GM12878 (cell line): ENCODE measurements at regions not wholly inside any gene's neighbourhood (a gene's known extent, or its start where the extent isn't known, plus 50 kb on each side); places are given as distances from the start of the nearest gene placed in this dataset.
"Not testable (repeated sequence)": the region's sequence is repeated elsewhere in the genome, so short reads cannot be mapped to it uniquely, and the experiment has no call there.

Source experiments
- ATAC-seq: fragments of 200-7000 bp; cut with Tn5 transposase; 3 replicates; pipeline ENCODE4 v1.9.1; 2020; ENCODE audit warnings: mild to moderate bottlenecking, moderate library complexity
- BruUV-seq: library from RNA; stranded (reverse); fragments of 400-500 nt; replicated peaks from 2 replicates; lab custom pipeline; 2021; lab: Mats Ljungman, UMichigan
- CTCF ChIA-PET: fragments of 300-600 bp; sonication (Branson Sonifier 250); formaldehyde crosslinking; extraction: SDS; loops from one replicate; lab custom pipeline; 2021; ENCODE audit warnings: inconsistent platforms; lab: Yijun Ruan, JAX
- POLR2A ChIA-PET: fragments of 350-600 bp; formaldehyde crosslinking; extraction: SDS; loops from one replicate; lab custom pipeline; 2021; ENCODE audit warnings: inconsistent platforms; lab: Charles Lee
- RAD21 ChIA-PET: fragments of 300-600 bp; sonication (Branson Sonifier 250); formaldehyde crosslinking; loops from one replicate; lab custom pipeline; 2023; ENCODE audit warnings: antibody characterized with exemption; ENCODE audit not compliant: unreplicated experiment; lab: Charles Lee
- SMC1A ChIA-PET: fragments of 300-600 bp; sonication (Branson Sonifier 250); formaldehyde crosslinking; loops from one replicate; lab custom pipeline; 2023; ENCODE audit not compliant: unreplicated experiment, uncharacterized antibody; lab: Charles Lee
- DNase-seq: peaks from one replicate; pipeline ENCODE4 v3.0.0-alpha.2; 2011; ENCODE audit warnings: low read depth, low spot score
- FAIRE-seq: peaks from 3 replicates; lab custom pipeline; 2011; peaks lifted over from hg19 to GRCh38; lab: Jason Lieb, UNC
- H2AFZ ChIP-seq: 2 replicates; pipeline ENCODE4 v1.6.0; 2011; ENCODE audit warnings: low read depth, low read length, control low read depth; ENCODE audit not compliant: control insufficient read depth
- H3K27ac ChIP-seq: 2 replicates; pipeline ENCODE4 v1.5.1; 2011; ENCODE audit warnings: control low read depth; ENCODE audit not compliant: control insufficient read depth, insufficient read depth
- H3K27me3 ChIP-seq, 2 experiments: replicated peaks in 1 of 2; 2 replicates each; pipeline versions ENCODE4 v1.6.0 to v1.6.1; 2011; ENCODE audit warnings: low read length in 1 of 2; ENCODE audit not compliant: control insufficient read depth in 2 of 2, insufficient read depth in 2 of 2
- H3K36me3 ChIP-seq, 2 experiments: 2 replicates each; pipeline ENCODE4 v1.5.1; 2011; ENCODE audit warnings: low read length in 1 of 2; ENCODE audit not compliant: control insufficient read depth in 2 of 2, insufficient read depth in 2 of 2
- H3K4me1 ChIP-seq: 2 replicates; pipeline ENCODE4 v1.6.1; 2011; ENCODE audit warnings: mild to moderate bottlenecking, low read length, moderate library complexity, mixed read lengths; ENCODE audit not compliant: control insufficient read depth, insufficient read depth
- H3K4me2 ChIP-seq: 2 replicates; pipeline ENCODE4 v1.6.0; 2011; ENCODE audit warnings: control low read depth; ENCODE audit not compliant: control insufficient read depth, insufficient read depth
- H3K4me3 ChIP-seq: fragments of 200-600 bp; sonication (generic); 2 replicates; pipeline ENCODE4 v1.5.1; 2016
- H3K79me2 ChIP-seq: 2 replicates; pipeline ENCODE4 v1.6.0; 2011; ENCODE audit warnings: low read length; ENCODE audit not compliant: control insufficient read depth, insufficient read depth
- H3K9ac ChIP-seq: 2 replicates; pipeline ENCODE4 v1.8.0; 2011; ENCODE audit warnings: low read length, control low read depth, mixed read lengths; ENCODE audit not compliant: control insufficient read depth, insufficient read depth
- H3K9me3 ChIP-seq: replicated peaks from 3 replicates; pipeline ENCODE4 v1.5.1; 2011; ENCODE audit warnings: mild to moderate bottlenecking, low read length; ENCODE audit not compliant: control insufficient read depth, insufficient read depth
- H4K20me1 ChIP-seq: 2 replicates; pipeline ENCODE4 v1.6.0; 2011; ENCODE audit not compliant: control insufficient read depth, insufficient read depth
- CBFB ChIP-seq: IDR thresholded peaks from 2 replicates; pipeline ENCODE4 v1.6.1; 2016; ENCODE audit warnings: antibody characterized with exemption, low read depth
- CHD4 ChIP-seq: fragments of 200-600 bp; sonication (generic); IDR thresholded peaks from 2 replicates; pipeline ENCODE4 v1.6.1; 2016; ENCODE audit warnings: mild to moderate bottlenecking
- E2F4 ChIP-seq: IDR thresholded peaks from 2 replicates; pipeline ENCODE4 v1.6.1; 2012; ENCODE audit warnings: low read depth, low read length, improper control_type of control experiment
- EED ChIP-seq: sonication (generic); IDR thresholded peaks from 2 replicates; pipeline ENCODE4 v1.6.1; 2016; ENCODE audit warnings: antibody characterized with exemption, low read depth
- ELK1 ChIP-seq: IDR thresholded peaks from 2 replicates; pipeline ENCODE4 v1.6.1; 2012; ENCODE audit warnings: low read depth, low read length, improper control_type of control experiment
- IRF5 ChIP-seq: fragments of 450-650 bp; IDR thresholded peaks from 2 replicates; pipeline ENCODE4 v1.6.1; 2017; ENCODE audit warnings: borderline replicate concordance
- JUND ChIP-seq: IDR thresholded peaks from 2 replicates; pipeline ENCODE4 v1.6.1; 2012; ENCODE audit warnings: low read depth, mild to moderate bottlenecking, low read length, improper control_type of control experiment, moderate library complexity
- LARP7 ChIP-seq: fragments of 450-650 bp; IDR thresholded peaks from 2 replicates; pipeline ENCODE4 v1.6.1; 2017; ENCODE audit warnings: mild to moderate bottlenecking
- MEF2A ChIP-seq: IDR thresholded peaks from 2 replicates; pipeline ENCODE4 v1.6.1; 2011; ENCODE audit warnings: low read depth, mild to moderate bottlenecking, low read length, moderate library complexity; ENCODE audit not compliant: insufficient read depth
- MEF2B ChIP-seq: fragments of 450-650 bp; IDR thresholded peaks from 2 replicates; pipeline ENCODE4 v1.6.1; 2018; ENCODE audit warnings: mild to moderate bottlenecking, moderate library complexity; ENCODE audit not compliant: partially characterized antibody, poor library complexity, severe bottlenecking
- MYC ChIP-seq: IDR thresholded peaks from 2 replicates; pipeline ENCODE4 v1.6.1; 2011; ENCODE audit warnings: mild to moderate bottlenecking, low read length, moderate library complexity, inconsistent platforms; ENCODE audit not compliant: insufficient read depth, insufficient replicate concordance, insufficient read length, severe bottlenecking
- NR2F1 ChIP-seq: fragments of 450-650 bp; conservative IDR thresholded peaks from 2 replicates; pipeline ENCODE4 v1.6.1; 2017; ENCODE audit warnings: mild to moderate bottlenecking
- PML ChIP-seq: IDR thresholded peaks from 2 replicates; pipeline ENCODE4 v1.6.1; 2012; ENCODE audit warnings: low read length, inconsistent platforms
- RUNX3 ChIP-seq: IDR thresholded peaks from 2 replicates; pipeline ENCODE4 v1.6.1; 2012; ENCODE audit warnings: low read length, inconsistent platforms
- ZNF207 ChIP-seq: fragments of 450-650 bp; IDR thresholded peaks from 2 replicates; pipeline ENCODE4 v1.6.1; 2014; ENCODE audit warnings: antibody characterized with exemption, mild to moderate bottlenecking, borderline replicate concordance
- ZNF217 ChIP-seq: fragments of 450-650 bp; IDR thresholded peaks from 2 replicates; pipeline ENCODE4 v1.6.1; 2017; ENCODE audit warnings: antibody characterized with exemption, mild to moderate bottlenecking
- WGBS: methylation state at CpG from one replicate; pipeline ENCODE4 v1.1.6; 2016; ENCODE audit warnings: low lambda C conversion rate; ENCODE audit not compliant: insufficient replicate concordance, insufficient coverage; ENCODE audit errors: missing lambda C conversion rate; 5-methylcytosine and 5-hydroxymethylcytosine counted together
- in situ Hi-C: fragments of 300-500 bp; cut with MboI; formaldehyde crosslinking; loops from 9 replicates; pipeline ENCODE4 v1.14.3; 2018; ENCODE audit warnings: mixed read lengths
- intact Hi-C: fragments of 100-400 bp; cut with micrococcal nuclease; formaldehyde crosslinking; loops from one replicate; pipeline ENCODE4 v1.14.2; 2022; ENCODE audit not compliant: unreplicated experiment

- CTCF ChIA-PET, H3K79me2 ChIP-seq, H3K4me2 ChIP-seq, H3K9me3 ChIP-seq, H2AFZ ChIP-seq, ATAC-seq, H3K27me3 ChIP-seq, intact Hi-C loops, FAIRE-seq, H3K36me3 ChIP-seq, POLR2A ChIA-PET, DNase-seq, BruUV-seq, H3K4me3 ChIP-seq, H3K4me1 ChIP-seq, H4K20me1 ChIP-seq, in situ Hi-C loops, H3K9ac ChIP-seq, H3K27ac ChIP-seq: not testable (repeated sequence)
- SMC1A ChIA-PET: interaction anchor here (2.6 kb wide), 1 partner anchor 11 kb away, joined by 7 read pairs; no protein-coding TSS in a partner anchor
- WGBS: 61% methylated on average over 3 of the region's 3 CpGs
- RAD21 ChIA-PET: interaction anchor here (7.4 kb wide), 1 partner anchor 189 kb away, joined by 50 read pairs; no protein-coding TSS in a partner anchor
Observed at GRCh38 chr12:123047892-123048291, 67.4 kb downstream of the ARL6IP4 start.

- intact Hi-C loops: no loop called here
- Histone ChIP-seq H2AFZ (no peak overlapping the region), H3K79me2 (no peaks in the 10 kb centered on the region), H3K36me3 (no peaks in the 10 kb centered on the region), H3K27ac (no peak overlapping the region), H3K9ac (no peak overlapping the region), H3K27me3 (no peaks in the 10 kb centered on the region; a peak in 2 of 4 replicates), H3K4me3 (no peak overlapping the region), H3K4me1 (no peaks in the 10 kb centered on the region), H4K20me1 (no peaks in the 10 kb centered on the region), H3K9me3 (no peaks in the 10 kb centered on the region), H3K4me2 (no peak overlapping the region)
- POLR2A ChIA-PET: no interaction called here
- no peak for DNase-seq
- RAD21 ChIA-PET: interaction anchor here (1.2 to 7.4 kb wide), 2 partner anchors 186 to 190 kb away, joined by 3 to 50 read pairs; partner anchors contain the start of gene MTRFR
- no peak for FAIRE-seq
- in situ Hi-C loops: no loop called here
- no TSS peak for BruUV-seq
- WGBS: 6% methylated on average over 1 of the region's 1 CpG
- ATAC-seq: no peak
- SMC1A ChIA-PET: interaction anchor here (1.1 to 2.6 kb wide), 3 partner anchors 11 to 96 kb away, joined by 4 to 7 read pairs (median 5); no protein-coding TSS in a partner anchor
- CTCF ChIA-PET: interaction anchor here (7.9 kb wide), 1 partner anchor 192 kb away, joined by 72 read pairs; no protein-coding TSS in a partner anchor
- TF ChIP-seq PML (no peak), NR2F1 (no peak), ZNF217 (no peak), E2F4 (no peak), MEF2B (no peak), LARP7 (no peak), EED (no peak), CHD4 (no peak), CBFB (no peak), RUNX3 (no peak), ELK1 (no peak), MYC (no peak), MEF2A (no peak), IRF5 (no peak), JUND (no peak), ZNF207 (no peak)
Observed at GRCh38 chr12:123047289-123047688, 66.8 kb downstream of the ARL6IP4 start.
